HG03045 (cell line): ENCODE measurements at regions not wholly inside any gene's neighbourhood (a gene's known extent, or its start where the extent isn't known, plus 50 kb on each side); places are given as distances from the start of the nearest gene placed in this dataset.
"Not testable (repeated sequence)": the region's sequence is repeated elsewhere in the genome, so short reads cannot be mapped to it uniquely, and the experiment has no call there.

Experiments
- ATAC-seq: cut with Tn5 transposase; IDR thresholded peaks from one replicate; pipeline ENCODE4 v1.9.1; 2021; ENCODE audit warnings: mild to moderate bottlenecking, moderate library complexity; ENCODE audit not compliant: unreplicated experiment

- no peak for ATAC-seq
Measured at GRCh38 chr1:166488327-166488726, 321.5 kb upstream of the FAM78B start.

- no peak for ATAC-seq
Measured at GRCh38 chr1:166489356-166489669, 322.5 kb upstream of the FAM78B start.

- peak; percentile 79 for ATAC-seq
Measured at GRCh38 chr1:166489670-166490436, 323.1 kb upstream of the FAM78B start.

GRCh38 chr1:166490437-166490991 lies 323.7 kb upstream of the FAM78B start:
- ATAC-seq, result no peak

- ATAC-seq, result not testable (repeated sequence)
Measured at GRCh38 chr1:166493765-166494164, 327.0 kb upstream of the FAM78B start.

GRCh38 chr1:166507347-166507746 lies 331.9 kb upstream of the POGK start:
- no peak for ATAC-seq

GRCh38 chr1:166511761-166512160 lies 327.5 kb upstream of the POGK start:
- no peak for ATAC-seq

GRCh38 chr1:166514067-166514466 lies 325.2 kb upstream of the POGK start:
- ATAC-seq, result no peak

- ATAC-seq, result no peak
Measured at GRCh38 chr1:166527752-166528151, 311.5 kb upstream of the POGK start.

- no peak for ATAC-seq
Measured at GRCh38 chr1:166538646-166539045, 300.6 kb upstream of the POGK start.

GRCh38 chr1:166544036-166544435 lies 295.2 kb upstream of the POGK start:
- ATAC-seq, result no peak

- no peak for ATAC-seq
Measured at GRCh38 chr1:166544561-166544960, 294.7 kb upstream of the POGK start.

- ATAC-seq, result no peak
Measured at GRCh38 chr1:166552706-166553105, 286.6 kb upstream of the POGK start.

- no peak for ATAC-seq
Measured at GRCh38 chr1:166570954-166571353, 268.3 kb upstream of the POGK start.

- ATAC-seq, result no peak
Measured at GRCh38 chr1:166573199-166573598, 266.1 kb upstream of the POGK start.

GRCh38 chr1:166579557-166580501 lies 259.4 kb upstream of the POGK start:
- ATAC-seq, result no peak

- no peak for ATAC-seq
Measured at GRCh38 chr1:166588741-166589140, 250.5 kb upstream of the POGK start.

GRCh38 chr1:166590161-166590560 lies 249.1 kb upstream of the POGK start:
- no peak for ATAC-seq

GRCh38 chr1:166594646-166595045 lies 244.6 kb upstream of the POGK start:
- no peak for ATAC-seq

GRCh38 chr1:166597516-166597915 lies 241.8 kb upstream of the POGK start:
- no peak for ATAC-seq

GRCh38 chr1:166600574-166600973 lies 238.7 kb upstream of the POGK start:
- no peak for ATAC-seq
